ENCODE measurements at regions not wholly inside any gene's neighbourhood (a gene's known extent, or its start where the extent isn't known, plus 50 kb on each side); places are given as distances from the start of the nearest gene placed in this dataset.

- TF ChIP-seq CTCF (IDR thresholded peaks at IDR 0.05; ENCODE audit: insufficient read depth, low read depth, low read length, missing control alignments), result no peak
- no peak for DNase-seq (ENCODE audit: low read depth)
- H3K4me3 ChIP-seq (ENCODE audit: low read depth, low read length), result peak overlapping the region; percentile 54
Observed at GRCh38 chr4:176001151-176002006, 64.3 kb upstream of the WDR17 start.

DNA sequence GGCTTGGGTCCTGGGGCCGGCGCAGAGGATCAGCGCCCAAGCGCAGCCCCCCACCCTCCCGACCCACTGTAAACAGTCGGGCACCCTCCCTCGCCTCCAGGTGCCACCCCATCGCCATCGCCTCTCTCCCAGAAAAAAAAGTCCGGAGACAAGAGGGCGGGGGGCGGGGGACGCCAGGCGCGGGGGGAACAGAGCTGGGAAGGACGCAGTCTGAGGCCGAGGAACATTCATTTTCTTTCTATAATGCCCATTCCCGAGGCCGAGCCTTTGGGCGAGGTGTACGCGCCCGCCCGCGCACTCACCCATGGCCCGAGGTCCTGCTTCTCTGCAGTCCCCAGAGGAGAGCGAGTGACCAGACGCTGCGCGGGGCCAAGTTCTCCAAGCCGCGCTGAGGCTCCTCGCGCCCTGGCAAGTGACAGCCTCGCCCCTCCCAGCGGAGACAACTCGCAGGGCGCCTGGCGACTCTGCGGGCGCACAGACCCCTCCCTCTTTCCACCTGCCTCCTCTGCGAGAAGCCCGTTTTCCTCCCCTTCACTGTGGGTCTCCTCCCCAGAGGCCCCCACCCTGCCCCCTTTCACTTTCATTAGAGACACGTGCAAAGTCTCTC, 63.5 kb upstream of the WDR17 start:
- DNase-seq (ENCODE audit: low read depth), result peak; percentile 48
- TF ChIP-seq CTCF (IDR thresholded peaks at IDR 0.05; ENCODE audit: insufficient read depth, low read depth, low read length, missing control alignments), result no peak
- peak overlapping the region; percentile 54 for H3K4me3 ChIP-seq (ENCODE audit: low read depth, low read length)

DNA sequence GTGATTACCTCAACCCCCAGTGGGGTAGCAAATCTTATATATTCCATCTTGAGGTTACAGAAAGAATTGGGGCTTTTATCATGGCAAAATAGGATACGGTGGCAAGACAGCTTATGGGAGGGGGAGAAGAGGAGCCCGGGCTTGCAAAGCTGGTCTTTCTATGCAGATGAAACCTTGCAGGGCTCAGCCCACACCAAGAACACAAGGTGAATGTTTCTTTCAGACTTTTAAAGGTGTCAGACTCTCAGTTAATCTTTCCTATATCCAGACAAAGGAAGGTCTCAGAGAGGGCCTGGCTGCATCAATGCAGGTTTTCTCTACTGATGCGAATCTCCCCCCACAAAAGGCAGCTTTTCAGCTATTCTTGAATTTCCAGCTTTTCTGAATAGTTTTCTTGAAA, 59.9 kb upstream of the WDR17 start:
- H3K4me3 ChIP-seq (ENCODE audit: low read depth, low read length), result no peak overlapping the region
- no peak for DNase-seq (ENCODE audit: low read depth)
- TF ChIP-seq CTCF (IDR thresholded peaks at IDR 0.05; ENCODE audit: insufficient read depth, low read depth, low read length, missing control alignments), result no peak

DNA sequence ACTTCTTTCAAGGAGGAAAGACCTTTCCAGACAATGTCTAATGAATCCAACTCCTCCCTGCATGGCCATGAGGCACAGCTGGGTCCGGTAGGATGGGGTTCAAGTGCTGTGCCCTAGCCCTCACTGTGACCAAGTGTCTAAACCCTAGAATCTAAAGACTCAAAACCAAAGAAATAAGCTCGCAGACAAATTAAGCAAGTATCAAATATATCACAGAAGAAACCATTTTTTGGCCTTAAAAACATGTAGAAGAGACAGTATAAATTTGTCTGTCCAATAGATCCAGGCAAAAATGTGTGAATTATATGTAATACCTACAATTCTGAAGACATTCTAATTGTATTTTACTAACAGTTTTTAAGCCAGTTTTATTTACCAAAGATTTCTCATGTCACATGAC, 56.4 kb upstream of the WDR17 start:
- no peak for TF ChIP-seq CTCF (IDR thresholded peaks at IDR 0.05; ENCODE audit: insufficient read depth, low read depth, low read length, missing control alignments)
- no peak for DNase-seq (ENCODE audit: low read depth)
- no peak overlapping the region for H3K4me3 ChIP-seq (ENCODE audit: low read depth, low read length)

DNA sequence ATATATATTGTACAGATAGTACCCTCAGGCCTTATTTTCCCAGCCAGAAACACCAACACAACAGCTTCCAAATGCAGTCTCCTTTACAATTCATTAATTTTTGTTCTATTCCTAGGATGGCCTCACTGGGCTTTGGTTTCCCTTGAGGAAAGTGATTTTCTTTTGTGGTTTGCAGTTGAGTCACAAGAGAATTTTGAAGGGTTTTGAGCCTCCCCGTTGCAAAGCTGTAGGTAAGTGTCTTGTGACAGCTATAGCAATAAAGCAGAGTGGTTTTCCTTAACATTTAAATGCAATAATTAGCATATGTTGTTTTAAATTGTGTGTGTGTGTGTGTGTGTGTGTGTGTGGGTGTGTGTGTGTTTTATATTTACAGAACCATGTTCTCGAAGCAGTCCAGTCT, 54.1 kb upstream of the WDR17 start:
- no peak overlapping the region for H3K4me3 ChIP-seq (ENCODE audit: low read depth, low read length)
- DNase-seq (ENCODE audit: low read depth), result peak; percentile 31
- no peak for TF ChIP-seq CTCF (IDR thresholded peaks at IDR 0.05; ENCODE audit: insufficient read depth, low read depth, low read length, missing control alignments)

DNA sequence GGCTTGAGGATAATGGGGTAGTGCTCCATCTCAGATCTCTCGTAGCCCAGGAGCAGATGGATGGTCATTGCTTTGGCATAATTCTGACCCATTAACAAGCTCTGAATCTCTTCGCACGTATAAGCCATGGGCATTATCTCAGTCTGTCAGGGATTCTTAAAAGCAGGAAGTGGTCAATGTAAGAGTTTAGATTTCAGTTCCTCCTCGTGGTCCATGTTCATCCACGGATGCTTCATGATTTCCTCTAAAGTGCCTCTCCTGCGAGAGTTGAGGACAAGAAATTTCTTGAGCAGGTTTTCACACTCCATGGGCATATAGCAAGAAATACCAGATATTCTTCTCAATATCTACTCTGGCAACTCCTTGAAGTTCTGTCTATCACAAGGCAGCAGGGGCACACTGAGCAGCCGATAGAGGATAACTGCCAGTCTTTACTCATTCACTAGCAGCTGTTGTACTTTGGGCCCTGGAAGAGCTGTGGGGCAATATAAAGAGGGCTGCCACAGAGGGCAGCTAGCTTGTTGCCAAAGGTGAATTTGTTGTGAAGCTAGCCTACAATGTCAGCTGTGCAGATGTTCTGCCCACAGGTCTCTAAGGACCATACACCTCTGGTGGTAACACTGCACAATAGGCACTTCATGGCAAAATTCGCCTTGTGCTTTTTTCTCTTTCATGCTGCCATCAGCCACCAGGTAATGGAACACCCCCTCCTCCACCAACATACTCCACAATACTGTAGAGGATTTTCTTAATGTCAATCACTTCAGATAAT, 52.0 kb upstream of the WDR17 start:
- no peak for TF ChIP-seq CTCF (IDR thresholded peaks at IDR 0.05; ENCODE audit: insufficient read depth, low read depth, low read length, missing control alignments)
- H3K4me3 ChIP-seq (ENCODE audit: low read depth, low read length), result no peak overlapping the region
- DNase-seq (ENCODE audit: low read depth), result peak; percentile 48
